ENCODE measurements at regions not wholly inside any gene's neighbourhood (a gene's known extent, or its start where the extent isn't known, plus 50 kb on each side); places are given as distances from the start of the nearest gene placed in this dataset.
A peak's percentile ranks its signal among the peaks of the same experiment; 100 is the strongest.
"Not testable (repeated sequence)": the region's sequence is repeated elsewhere in the genome, so short reads cannot be mapped to it uniquely, and the experiment has no call there.

GRCh38 chr2:111251711-111252110 is 131.0 kb downstream of the BCL2L11 start:
- no peaks in the 10 kb centered on the region for H3K27me3 Mint-ChIP-seq (ENCODE audit: unreplicated experiment)
- peaks cover 5% of the 10 kb centered on the region for H3K36me3 Mint-ChIP-seq (ENCODE audit: insufficient read depth, unreplicated experiment)
- CTCF ChIA-PET: no interaction called here
- BruUV-seq (replicated peaks): no TSS peak
- peaks cover 9% of the 10 kb centered on the region for H3K9me3 Mint-ChIP-seq (ENCODE audit: low read depth, unreplicated experiment)
- no peak for TF ChIP-seq CTCF (IDR thresholded peaks at IDR 0.05; ENCODE audit: unreplicated experiment)
- H3K4me3 Mint-ChIP-seq (ENCODE audit: low read depth, unreplicated experiment): no peak overlapping the region
- no peak overlapping the region for H3K27ac Mint-ChIP-seq (ENCODE audit: unreplicated experiment)
- no peak for DNase-seq
- intact Hi-C loops (cut with micrococcal nuclease; ENCODE audit: unreplicated experiment): no loop called here
- H3K4me1 Mint-ChIP-seq (ENCODE audit: low read depth, unreplicated experiment): no peaks in the 10 kb centered on the region

- H3K27ac Mint-ChIP-seq (ENCODE audit: unreplicated experiment): no peak overlapping the region
- peaks cover 5% of the 10 kb centered on the region for H3K36me3 Mint-ChIP-seq (ENCODE audit: insufficient read depth, unreplicated experiment)
- BruUV-seq (replicated peaks): no TSS peak
- DNase-seq: no peak
- peaks cover 9% of the 10 kb centered on the region for H3K9me3 Mint-ChIP-seq (ENCODE audit: low read depth, unreplicated experiment)
- no peaks in the 10 kb centered on the region for H3K4me1 Mint-ChIP-seq (ENCODE audit: low read depth, unreplicated experiment)
- intact Hi-C loops (cut with micrococcal nuclease; ENCODE audit: unreplicated experiment): no loop called here
- TF ChIP-seq CTCF (IDR thresholded peaks at IDR 0.05; ENCODE audit: unreplicated experiment): no peak
- no peaks in the 10 kb centered on the region for H3K27me3 Mint-ChIP-seq (ENCODE audit: unreplicated experiment)
- no peak overlapping the region for H3K4me3 Mint-ChIP-seq (ENCODE audit: low read depth, unreplicated experiment)
- CTCF ChIA-PET: no interaction called here
These were observed 131.7 kb downstream of the BCL2L11 start for GRCh38 chr2:111252436-111252835.

GRCh38 chr2:111254916-111255315 is 134.2 kb downstream of the BCL2L11 start:
- H3K4me3 Mint-ChIP-seq (ENCODE audit: low read depth, unreplicated experiment); H3K36me3 Mint-ChIP-seq (ENCODE audit: insufficient read depth, unreplicated experiment); intact Hi-C loops (cut with micrococcal nuclease; ENCODE audit: unreplicated experiment); DNase-seq; BruUV-seq (replicated peaks); CTCF ChIA-PET; H3K27ac Mint-ChIP-seq (ENCODE audit: unreplicated experiment); H3K4me1 Mint-ChIP-seq (ENCODE audit: low read depth, unreplicated experiment); H3K9me3 Mint-ChIP-seq (ENCODE audit: low read depth, unreplicated experiment); H3K27me3 Mint-ChIP-seq (ENCODE audit: unreplicated experiment): not testable (repeated sequence)

GRCh38 chr2:111256628-111257027 is 135.9 kb downstream of the BCL2L11 start:
- H3K9me3 Mint-ChIP-seq (ENCODE audit: low read depth, unreplicated experiment): not testable (repeated sequence)

GRCh38 chr2:111257607-111258006 is 136.9 kb downstream of the BCL2L11 start:
- BruUV-seq (replicated peaks); H3K27me3 Mint-ChIP-seq (ENCODE audit: unreplicated experiment); intact Hi-C loops (cut with micrococcal nuclease; ENCODE audit: unreplicated experiment); H3K9me3 Mint-ChIP-seq (ENCODE audit: low read depth, unreplicated experiment); H3K4me1 Mint-ChIP-seq (ENCODE audit: low read depth, unreplicated experiment); DNase-seq; H3K4me3 Mint-ChIP-seq (ENCODE audit: low read depth, unreplicated experiment); H3K36me3 Mint-ChIP-seq (ENCODE audit: insufficient read depth, unreplicated experiment); CTCF ChIA-PET; H3K27ac Mint-ChIP-seq (ENCODE audit: unreplicated experiment): not testable (repeated sequence)

More at GRCh38 chr2:111256628-111257027, 135.9 kb downstream of the BCL2L11 start:
- DNase-seq; H3K27me3 Mint-ChIP-seq (ENCODE audit: unreplicated experiment); H3K4me3 Mint-ChIP-seq (ENCODE audit: low read depth, unreplicated experiment); H3K27ac Mint-ChIP-seq (ENCODE audit: unreplicated experiment); CTCF ChIA-PET; BruUV-seq (replicated peaks); H3K4me1 Mint-ChIP-seq (ENCODE audit: low read depth, unreplicated experiment); intact Hi-C loops (cut with micrococcal nuclease; ENCODE audit: unreplicated experiment); H3K36me3 Mint-ChIP-seq (ENCODE audit: insufficient read depth, unreplicated experiment): not testable (repeated sequence)

GRCh38 chr2:111258318-111258717 is 137.6 kb downstream of the BCL2L11 start:
- BruUV-seq (replicated peaks); DNase-seq; H3K4me3 Mint-ChIP-seq (ENCODE audit: low read depth, unreplicated experiment); H3K36me3 Mint-ChIP-seq (ENCODE audit: insufficient read depth, unreplicated experiment); H3K27me3 Mint-ChIP-seq (ENCODE audit: unreplicated experiment); H3K9me3 Mint-ChIP-seq (ENCODE audit: low read depth, unreplicated experiment); intact Hi-C loops (cut with micrococcal nuclease; ENCODE audit: unreplicated experiment); H3K4me1 Mint-ChIP-seq (ENCODE audit: low read depth, unreplicated experiment); CTCF ChIA-PET: not testable (repeated sequence)
- peak overlapping the region; percentile 50 for H3K27ac Mint-ChIP-seq (ENCODE audit: unreplicated experiment)

- H3K36me3 Mint-ChIP-seq (ENCODE audit: insufficient read depth, unreplicated experiment); H3K27me3 Mint-ChIP-seq (ENCODE audit: unreplicated experiment); H3K4me3 Mint-ChIP-seq (ENCODE audit: low read depth, unreplicated experiment); CTCF ChIA-PET; H3K27ac Mint-ChIP-seq (ENCODE audit: unreplicated experiment); H3K9me3 Mint-ChIP-seq (ENCODE audit: low read depth, unreplicated experiment); BruUV-seq (replicated peaks); H3K4me1 Mint-ChIP-seq (ENCODE audit: low read depth, unreplicated experiment); intact Hi-C loops (cut with micrococcal nuclease; ENCODE audit: unreplicated experiment); DNase-seq: not testable (repeated sequence)
These were observed 142.1 kb downstream of the BCL2L11 start for GRCh38 chr2:111262627-111263379.

GRCh38 chr2:111263380-111264017 is 142.8 kb downstream of the BCL2L11 start:
- not testable (repeated sequence) for H3K4me3 Mint-ChIP-seq (ENCODE audit: low read depth, unreplicated experiment); BruUV-seq (replicated peaks)

More at GRCh38 chr2:111263380-111264017, 142.8 kb downstream of the BCL2L11 start:
- CTCF ChIA-PET; H3K27me3 Mint-ChIP-seq (ENCODE audit: unreplicated experiment); H3K36me3 Mint-ChIP-seq (ENCODE audit: insufficient read depth, unreplicated experiment); DNase-seq; H3K9me3 Mint-ChIP-seq (ENCODE audit: low read depth, unreplicated experiment); H3K4me1 Mint-ChIP-seq (ENCODE audit: low read depth, unreplicated experiment); intact Hi-C loops (cut with micrococcal nuclease; ENCODE audit: unreplicated experiment); H3K27ac Mint-ChIP-seq (ENCODE audit: unreplicated experiment): not testable (repeated sequence)
